ENCODE measurements at regions not wholly inside any gene's neighbourhood (a gene's known extent, or its start where the extent isn't known, plus 50 kb on each side); places are given as distances from the start of the nearest gene placed in this dataset.

DNA sequence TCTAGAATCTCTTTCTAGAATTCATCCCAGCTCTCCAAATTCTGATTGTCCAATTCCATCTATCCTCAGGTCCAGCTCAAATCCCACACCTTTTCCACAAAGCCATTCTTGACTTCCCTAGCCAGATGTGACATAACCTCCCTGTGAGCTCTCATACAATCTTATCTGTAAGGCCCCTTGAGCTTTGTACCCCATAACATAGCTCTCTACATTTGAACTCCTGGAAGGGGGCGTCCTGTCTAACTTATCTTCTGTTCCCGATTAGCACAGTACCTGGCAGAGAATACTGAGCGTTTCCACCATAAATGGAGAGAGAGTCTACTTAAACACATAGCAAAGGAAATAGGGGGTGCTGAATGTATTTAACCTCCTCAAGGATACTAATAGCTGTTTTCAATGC, 251.6 kb upstream of the RGMB start:
- intact Hi-C loops (cut with DNase I; ENCODE audit: low total_unique reads) = no loop called here
- Histone ChIP-seq H3K27ac (no peak overlapping the region), H3K36me3 (no peaks in the 10 kb centered on the region), H3K9me3 (no peaks in the 10 kb centered on the region), H3K27me3 (no peaks in the 10 kb centered on the region), H3K4me3 (no peak overlapping the region), H3K4me1 (no peaks in the 10 kb centered on the region)
- no peak for DNase-seq (ENCODE audit: low spot score in 2 of 2)
- TF ChIP-seq POLR2AphosphoS5 (IDR thresholded peaks at IDR 0.05) (no peak), POLR2A (IDR thresholded peaks at IDR 0.05) (no peak)
- TF ChIP-seq, protein P1, sequence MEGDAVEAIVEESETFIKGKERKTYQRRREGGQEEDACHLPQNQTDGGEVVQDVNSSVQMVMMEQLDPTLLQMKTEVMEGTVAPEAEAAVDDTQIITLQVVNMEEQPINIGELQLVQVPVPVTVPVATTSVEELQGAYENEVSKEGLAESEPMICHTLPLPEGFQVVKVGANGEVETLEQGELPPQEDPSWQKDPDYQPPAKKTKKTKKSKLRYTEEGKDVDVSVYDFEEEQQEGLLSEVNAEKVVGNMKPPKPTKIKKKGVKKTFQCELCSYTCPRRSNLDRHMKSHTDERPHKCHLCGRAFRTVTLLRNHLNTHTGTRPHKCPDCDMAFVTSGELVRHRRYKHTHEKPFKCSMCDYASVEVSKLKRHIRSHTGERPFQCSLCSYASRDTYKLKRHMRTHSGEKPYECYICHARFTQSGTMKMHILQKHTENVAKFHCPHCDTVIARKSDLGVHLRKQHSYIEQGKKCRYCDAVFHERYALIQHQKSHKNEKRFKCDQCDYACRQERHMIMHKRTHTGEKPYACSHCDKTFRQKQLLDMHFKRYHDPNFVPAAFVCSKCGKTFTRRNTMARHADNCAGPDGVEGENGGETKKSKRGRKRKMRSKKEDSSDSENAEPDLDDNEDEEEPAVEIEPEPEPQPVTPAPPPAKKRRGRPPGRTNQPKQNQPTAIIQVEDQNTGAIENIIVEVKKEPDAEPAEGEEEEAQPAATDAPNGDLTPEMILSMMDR (IDR thresholded peaks at IDR 0.05) = no peak

DNA sequence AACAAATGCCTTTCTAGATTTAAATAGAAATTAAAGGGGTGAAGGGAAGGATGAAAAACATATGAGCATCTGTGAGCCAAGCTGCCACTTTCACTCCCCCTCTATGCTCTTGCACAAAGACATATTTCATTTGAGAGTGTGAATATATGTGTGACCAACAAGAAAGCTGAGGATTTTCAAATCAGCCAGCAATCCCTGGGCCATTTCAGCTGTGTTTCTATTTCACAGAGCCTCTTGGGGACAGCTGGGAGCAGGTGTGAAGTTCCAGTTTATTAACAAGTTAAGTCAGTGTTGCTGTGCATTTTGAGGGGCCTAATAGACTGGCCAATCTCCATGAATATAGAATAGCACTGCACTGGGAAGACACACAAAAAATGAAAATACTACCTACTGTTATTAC, 248.7 kb upstream of the RGMB start:
- no peak for DNase-seq (ENCODE audit: low spot score in 2 of 2)
- no peaks in the 10 kb centered on the region for H3K9me3 ChIP-seq
- H3K27ac ChIP-seq = no peak overlapping the region
- TF ChIP-seq, protein P1 (IDR thresholded peaks at IDR 0.05) = no peak
- TF ChIP-seq POLR2A (IDR thresholded peaks at IDR 0.05) (no peak), POLR2AphosphoS5 (IDR thresholded peaks at IDR 0.05) (no peak)
- no peaks in the 10 kb centered on the region for H3K27me3 ChIP-seq
- no peak overlapping the region for H3K4me3 ChIP-seq
- no peaks in the 10 kb centered on the region for H3K4me1 ChIP-seq
- intact Hi-C loops (cut with DNase I; ENCODE audit: low total_unique reads) = no loop called here
- no peaks in the 10 kb centered on the region for H3K36me3 ChIP-seq

DNA sequence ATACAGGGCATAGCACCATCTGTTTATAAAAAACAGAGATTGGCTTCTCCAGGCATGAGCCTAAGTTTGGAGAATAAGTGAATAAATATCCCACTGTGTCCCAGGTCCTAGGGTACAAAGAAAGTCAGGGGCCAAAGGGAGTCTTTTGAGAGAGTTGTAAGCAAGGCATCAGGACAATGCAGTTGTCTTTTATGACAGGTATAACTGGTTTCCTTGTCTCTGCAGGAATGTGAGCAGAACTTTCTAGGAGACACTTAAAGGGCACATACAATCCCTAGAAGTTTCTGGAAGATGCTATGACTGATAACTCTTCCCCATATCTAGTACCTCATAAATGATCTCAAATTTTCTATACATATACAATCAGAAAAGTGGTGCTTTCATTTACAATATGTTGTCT, 245.6 kb upstream of the RGMB start:
- Histone ChIP-seq H3K36me3 (no peaks in the 10 kb centered on the region), H3K27ac (no peak overlapping the region), H3K27me3 (no peaks in the 10 kb centered on the region), H3K9me3 (no peaks in the 10 kb centered on the region), H3K4me1 (no peaks in the 10 kb centered on the region), H3K4me3 (no peak overlapping the region)
- DNase-seq (ENCODE audit: low spot score in 2 of 2) = no peak
- intact Hi-C loops (cut with DNase I; ENCODE audit: low total_unique reads) = no loop called here
- no peak for TF ChIP-seq POLR2AphosphoS5 (IDR thresholded peaks at IDR 0.05)
- TF ChIP-seq, protein P1 (IDR thresholded peaks at IDR 0.05) = no peak
- TF ChIP-seq POLR2A (IDR thresholded peaks at IDR 0.05) = no peak

DNA sequence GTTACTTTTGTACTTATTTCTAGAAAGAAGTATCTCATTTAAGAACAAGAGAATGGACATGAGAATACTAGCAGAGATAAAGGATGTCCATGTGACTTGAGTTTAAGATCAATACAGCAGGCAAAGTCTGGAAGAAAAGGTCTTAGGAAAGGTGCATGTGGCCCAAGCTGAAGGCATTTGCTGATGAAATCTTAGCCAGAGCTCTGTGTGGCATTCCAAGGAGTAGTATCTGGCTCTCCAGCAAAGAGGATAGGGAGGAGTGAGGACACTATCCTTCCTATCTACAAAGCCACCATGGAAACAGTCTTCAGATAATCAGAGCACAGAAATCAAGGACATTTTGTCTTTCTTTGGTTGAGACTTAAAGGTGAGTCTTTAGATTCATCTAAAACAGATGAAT, 244.1 kb upstream of the RGMB start:
- no peak for DNase-seq (ENCODE audit: low spot score in 2 of 2)
- Histone ChIP-seq H3K9me3 (no peaks in the 10 kb centered on the region), H3K4me3 (no peak overlapping the region), H3K4me1 (no peaks in the 10 kb centered on the region), H3K27ac (no peak overlapping the region), H3K36me3 (no peaks in the 10 kb centered on the region), H3K27me3 (no peaks in the 10 kb centered on the region)
- no peak for TF ChIP-seq POLR2A (IDR thresholded peaks at IDR 0.05)
- intact Hi-C loops (cut with DNase I; ENCODE audit: low total_unique reads) = no loop called here

DNA sequence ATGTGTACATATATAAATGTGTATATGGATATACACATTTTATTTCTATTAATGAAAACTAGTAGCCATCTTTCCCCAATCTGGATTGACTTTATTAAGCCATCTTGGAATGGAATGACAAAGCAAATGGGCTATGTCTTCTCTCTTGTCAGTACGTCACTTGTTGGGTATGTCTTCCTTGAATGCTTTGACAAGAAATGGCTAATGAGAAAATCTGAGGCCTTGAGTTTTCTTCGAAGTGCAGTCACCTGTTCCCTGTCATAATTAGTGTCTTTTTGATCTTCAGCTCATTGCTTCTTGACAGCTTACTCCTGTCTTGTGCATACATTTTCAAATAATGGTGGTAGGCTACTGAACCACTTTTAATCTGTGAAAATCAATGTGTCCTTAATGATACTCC, 243.2 kb upstream of the RGMB start:
- intact Hi-C loops (cut with DNase I; ENCODE audit: low total_unique reads) = no loop called here
- no peak for DNase-seq (ENCODE audit: low spot score in 2 of 2)
- Histone ChIP-seq H3K27me3 (no peaks in the 10 kb centered on the region), H3K4me1 (no peaks in the 10 kb centered on the region), H3K9me3 (no peaks in the 10 kb centered on the region), H3K36me3 (no peaks in the 10 kb centered on the region), H3K4me3 (no peak overlapping the region), H3K27ac (no peak overlapping the region)
- TF ChIP-seq POLR2A (IDR thresholded peaks at IDR 0.05) = no peak
- TF ChIP-seq POLR2AphosphoS5 (IDR thresholded peaks at IDR 0.05) = no peak
- TF ChIP-seq, protein P1 (IDR thresholded peaks at IDR 0.05) = no peak

DNA sequence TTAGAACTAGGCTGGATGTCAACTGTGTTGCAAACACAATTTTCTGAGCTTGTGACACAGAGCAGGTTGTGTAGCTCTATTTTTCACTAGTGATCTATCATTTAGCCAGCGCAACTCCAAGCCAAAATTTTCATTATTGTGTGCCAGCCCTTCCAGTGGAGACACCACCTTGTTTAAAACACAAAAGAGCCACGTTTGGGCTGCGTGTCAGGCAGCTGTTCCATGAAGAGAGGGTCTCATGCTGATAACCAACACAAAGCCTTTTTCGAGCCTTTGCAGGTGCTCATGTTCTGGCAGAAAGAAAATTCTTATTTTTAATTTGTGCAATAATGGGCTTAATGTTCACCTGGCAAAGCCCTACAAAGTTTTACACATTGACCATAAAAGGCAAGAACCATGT, 237.6 kb upstream of the RGMB start:
- intact Hi-C loops (cut with DNase I; ENCODE audit: low total_unique reads) = no loop called here
- no peak overlapping the region for H3K4me3 ChIP-seq
- TF ChIP-seq POLR2A (IDR thresholded peaks at IDR 0.05) (no peak), POLR2AphosphoS5 (IDR thresholded peaks at IDR 0.05) (no peak)
- TF ChIP-seq, protein P1 (IDR thresholded peaks at IDR 0.05) = no peak
- no peaks in the 10 kb centered on the region for H3K4me1 ChIP-seq
- H3K36me3 ChIP-seq = no peaks in the 10 kb centered on the region
- H3K9me3 ChIP-seq = peaks cover under 1 to 5% of the 10 kb centered on the region in 2 donors
- no peak overlapping the region for H3K27ac ChIP-seq
- no peak for DNase-seq (ENCODE audit: low spot score in 2 of 2)
- no peaks in the 10 kb centered on the region for H3K27me3 ChIP-seq
